Ovary (tissue), 7 donors: ENCODE measurements at regions not wholly inside any gene's neighbourhood (a gene's known extent, or its start where the extent isn't known, plus 50 kb on each side); places are given as distances from the start of the nearest gene placed in this dataset.

ENCODE experiments used
- DNase-seq, 5 donors: peaks; one replicate each; pipeline ENCODE4 v3.0.0-alpha.2; 2019 to 2020
- H3K27ac ChIP-seq, 2 donors: fragments of 200-600 bp; one replicate each; pipeline versions ENCODE4 v1.5.1 to v1.8.0; 2019 to 2022
- H3K27me3 ChIP-seq: fragments of 200-600 bp; one replicate; pipeline ENCODE4 v1.8.0; 2022
- H3K36me3 ChIP-seq: fragments of 200-600 bp; sonication (generic); one replicate; pipeline ENCODE4 v1.5.1; 2019
- H3K4me1 ChIP-seq: one replicate; pipeline ENCODE4 v1.8.1; 2013; ENCODE audit warnings: mild to moderate bottlenecking, moderate library complexity; ENCODE audit not compliant: insufficient read depth
- H3K4me3 ChIP-seq: fragments of 200-600 bp; sonication (generic); one replicate; pipeline ENCODE4 v1.5.1; 2017
- H3K9me3 ChIP-seq, 2 donors: fragments of 200-600 bp in 1 of 2; sonication (generic) in 1 of 2; one replicate each; pipeline versions ENCODE4 v1.5.1 to v1.8.1; 2013 to 2019; ENCODE audit warnings: mild to moderate bottlenecking in 1 of 2, moderate library complexity in 1 of 2
- CTCF ChIP-seq, 3 donors: fragments of 450-650 bp in 2 of 3; fragments of 200-600 bp in 1 of 3; IDR thresholded peaks; one replicate each; pipeline versions ENCODE4 v1.5.1 to v1.8.0; 2016 to 2022; ENCODE audit warnings: antibody characterized with exemption in 3 of 3, mild to moderate bottlenecking in 1 of 3
- EP300 ChIP-seq: sonication (generic); formaldehyde crosslinking; IDR thresholded peaks from one replicate; pipeline ENCODE4 v1.6.1; 2017; ENCODE audit warnings: antibody characterized with exemption
- POLR2A ChIP-seq: fragments of 450-650 bp; IDR thresholded peaks from one replicate; pipeline ENCODE4 v1.6.1; 2017; ENCODE audit warnings: antibody characterized with exemption, mild to moderate bottlenecking, moderate library complexity
- WGBS, 3 donors: extraction: QIAGEN DNeasy Blood & Tissue Kit in 1 of 3; methylation state at CpG; one replicate each; pipeline versions ENCODE4 v1.1.5 to v1.1.7; 2013 to 2017; 5-methylcytosine and 5-hydroxymethylcytosine counted together
- intact Hi-C, 4 donors: fragments of 100-400 bp; cut with DNase I; formaldehyde crosslinking; loops; one replicate each; pipeline versions ENCODE4 v1.11.0 to v1.15.1; 2022 to 2023
- donor health status: DM: no; HTN: no; CAD: no; lungs with moderate emphysema.
- donor health status: DM: no; HTN: no; CAD: no.
- donor health status: Bipolar disorder and iron deficiency.
- donor health status: DM: no; HTN: no; CAD: no.
- donor health status: DM: yes; HTN: yes; CAD: no.

DNA sequence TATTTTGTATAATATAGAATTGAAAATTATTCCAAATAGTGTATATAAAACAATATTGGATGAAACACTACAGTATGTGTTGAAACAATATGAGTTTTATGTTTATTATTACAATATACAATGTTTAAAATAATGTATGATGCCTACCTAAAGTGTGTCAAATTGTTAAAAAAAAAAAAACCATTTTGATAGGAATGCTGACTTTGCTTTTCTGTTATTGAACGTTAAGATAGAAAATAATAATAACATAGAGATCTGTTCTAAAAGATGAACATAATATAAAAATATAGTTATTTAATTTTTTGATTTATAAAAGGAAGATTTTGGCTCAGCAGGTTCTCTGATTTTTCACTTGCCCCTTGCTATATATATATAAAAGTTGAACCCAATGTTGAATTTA, 474.6 kb upstream of the ATXN8OS start:
- WGBS, 3 donors = 65 to 85% (median 73%) methylated on average over 1 of the region's 1 CpG
- H3K9me3 ChIP-seq = no peaks in the 10 kb centered on the region
- no peaks in the 10 kb centered on the region for H3K27me3 ChIP-seq
- no peaks in the 10 kb centered on the region for H3K4me1 ChIP-seq
- no peaks in the 10 kb centered on the region for H3K36me3 ChIP-seq
- H3K4me3 ChIP-seq = no peak overlapping the region
- no peak for DNase-seq
- no peak overlapping the region for H3K27ac ChIP-seq
- intact Hi-C loops = no loop called here
- no peak for TF ChIP-seq POLR2A
- no peak for TF ChIP-seq EP300
- no peak for TF ChIP-seq CTCF (IDR thresholded peaks at IDR 0.05)

GRCh38 chr13:69623973-69624372, 483.7 kb upstream of the ATXN8OS start:
- intact Hi-C loops = no loop called here
- H3K36me3 ChIP-seq = no peaks in the 10 kb centered on the region
- no peak for DNase-seq
- no peak overlapping the region for H3K27ac ChIP-seq
- H3K27me3 ChIP-seq = no peaks in the 10 kb centered on the region
- no peak overlapping the region for H3K4me3 ChIP-seq
- H3K4me1 ChIP-seq = no peaks in the 10 kb centered on the region
- TF ChIP-seq POLR2A (no peak), CTCF (IDR thresholded peaks at IDR 0.05) (no peak), EP300 (no peak)
- H3K9me3 ChIP-seq = no peaks in the 10 kb centered on the region

- no peak for DNase-seq
- intact Hi-C loops = no loop called here
- no peaks in the 10 kb centered on the region for H3K27me3 ChIP-seq
- H3K4me1 ChIP-seq = no peaks in the 10 kb centered on the region
- WGBS, 3 donors = 42 to 52% (median 50%) methylated on average over 2 of the region's 2 CpGs
- H3K36me3 ChIP-seq = no peaks in the 10 kb centered on the region
- H3K9me3 ChIP-seq = no peaks in the 10 kb centered on the region
- no peak overlapping the region for H3K4me3 ChIP-seq
- TF ChIP-seq EP300 = no peak
- no peak for TF ChIP-seq POLR2A
- no peak for TF ChIP-seq CTCF (IDR thresholded peaks at IDR 0.05)
- H3K27ac ChIP-seq = no peak overlapping the region
These were observed 488.0 kb upstream of the ATXN8OS start for GRCh38 chr13:69619651-69620050.

GRCh38 chr13:69618838-69619237, 488.8 kb upstream of the ATXN8OS start:
- WGBS, 3 donors = 82 to 90% (median 85%) methylated on average over 1 of the region's 1 CpG
- no peaks in the 10 kb centered on the region for H3K36me3 ChIP-seq
- no peak for TF ChIP-seq EP300
- TF ChIP-seq POLR2A = no peak
- no peak for TF ChIP-seq CTCF (IDR thresholded peaks at IDR 0.05)
- no peak for DNase-seq
- intact Hi-C loops = no loop called here
- no peaks in the 10 kb centered on the region for H3K27me3 ChIP-seq
- H3K4me3 ChIP-seq = no peak overlapping the region
- H3K4me1 ChIP-seq = no peaks in the 10 kb centered on the region
- no peak overlapping the region for H3K27ac ChIP-seq
- H3K9me3 ChIP-seq = no peaks in the 10 kb centered on the region

GRCh38 chr13:69618393-69618792, 489.2 kb upstream of the ATXN8OS start:
- H3K4me3 ChIP-seq = no peak overlapping the region
- no peaks in the 10 kb centered on the region for H3K9me3 ChIP-seq
- H3K27me3 ChIP-seq = no peaks in the 10 kb centered on the region
- no peaks in the 10 kb centered on the region for H3K36me3 ChIP-seq
- no peak overlapping the region for H3K27ac ChIP-seq
- intact Hi-C loops = no loop called here
- no peak for DNase-seq
- WGBS, 3 donors = 75 to 83% (median 76%) methylated on average over 4 of the region's 4 CpGs
- no peaks in the 10 kb centered on the region for H3K4me1 ChIP-seq
- TF ChIP-seq POLR2A = no peak
- TF ChIP-seq CTCF (IDR thresholded peaks at IDR 0.05) = no peak
- no peak for TF ChIP-seq EP300
